Type B pancreatic cell (in vitro differentiated cells): ENCODE measurements at regions not wholly inside any gene's neighbourhood (a gene's known extent, or its start where the extent isn't known, plus 50 kb on each side); places are given as distances from the start of the nearest gene placed in this dataset.

Experiments
- DNase-seq: peaks from one replicate; pipeline ENCODE4 v3.0.0; 2021; ENCODE audit warnings: mixed read lengths; ENCODE audit not compliant: unreplicated experiment; ENCODE audit errors: extremely low spot score
- H3K27ac Mint-ChIP-seq: 2 replicates; pipeline ENCODE4 v1.8.0; 2021; ENCODE audit warnings: mild to moderate bottlenecking, mixed read lengths
- H3K27me3 Mint-ChIP-seq: 2 replicates; pipeline ENCODE4 v1.8.0; 2021; ENCODE audit warnings: mixed read lengths
- H3K36me3 Mint-ChIP-seq: 2 replicates; pipeline ENCODE4 v1.8.0; 2021; ENCODE audit warnings: mixed read lengths
- H3K4me1 Mint-ChIP-seq: one replicate; pipeline ENCODE4 v1.8.0; 2021; ENCODE audit warnings: mixed read lengths; ENCODE audit not compliant: unreplicated experiment
- H3K4me3 Mint-ChIP-seq: 2 replicates; pipeline ENCODE4 v1.8.0; 2021; ENCODE audit warnings: mild to moderate bottlenecking, mixed read lengths
- H3K9me3 Mint-ChIP-seq: 2 replicates; pipeline ENCODE4 v1.8.0; 2021; ENCODE audit warnings: mixed read lengths
- TF ChIP-seq, protein P1 (sequence below): fragments of 200-600 bp; sonication (generic); conservative IDR thresholded peaks from 2 replicates; pipeline ENCODE4 v1.5.0; 2021; ENCODE audit warnings: antibody characterized with exemption, mild to moderate bottlenecking

DNA sequence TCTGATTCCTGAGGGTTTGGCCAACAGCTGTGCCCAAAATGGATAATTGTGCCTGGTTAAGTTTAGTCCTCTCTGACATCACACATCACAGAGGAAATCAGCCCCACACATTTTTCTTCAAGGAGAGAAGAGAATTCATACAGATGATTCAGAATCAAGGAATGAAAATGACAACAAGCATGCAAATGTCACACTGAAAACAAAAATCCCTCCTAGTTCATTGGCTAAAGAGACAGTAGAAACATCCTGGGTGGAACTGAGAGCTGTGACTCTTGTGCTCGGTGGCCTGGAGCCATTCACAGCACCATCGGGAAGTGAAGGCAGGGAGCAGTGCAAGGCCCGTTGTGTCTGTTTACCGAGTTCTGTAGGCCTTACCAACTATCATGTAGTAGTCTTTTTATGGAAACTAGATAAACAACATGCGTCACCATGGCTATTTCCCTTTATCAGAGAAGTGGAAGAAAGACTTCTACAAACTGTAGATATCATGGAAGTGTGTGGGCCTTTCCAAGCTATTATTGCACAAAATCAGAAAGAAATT is 81.7 kb upstream of the TENT5A start:
- Mint-ChIP-seq H3K9me3 (peaks cover 5% of the 10 kb centered on the region), H3K27ac (peak overlapping the region; percentile 83), H3K36me3 (no peaks in the 10 kb centered on the region), H3K4me3 (no peak overlapping the region), H3K27me3 (no peaks in the 10 kb centered on the region), H3K4me1 (no peaks in the 10 kb centered on the region)
- TF ChIP-seq, protein P1, sequence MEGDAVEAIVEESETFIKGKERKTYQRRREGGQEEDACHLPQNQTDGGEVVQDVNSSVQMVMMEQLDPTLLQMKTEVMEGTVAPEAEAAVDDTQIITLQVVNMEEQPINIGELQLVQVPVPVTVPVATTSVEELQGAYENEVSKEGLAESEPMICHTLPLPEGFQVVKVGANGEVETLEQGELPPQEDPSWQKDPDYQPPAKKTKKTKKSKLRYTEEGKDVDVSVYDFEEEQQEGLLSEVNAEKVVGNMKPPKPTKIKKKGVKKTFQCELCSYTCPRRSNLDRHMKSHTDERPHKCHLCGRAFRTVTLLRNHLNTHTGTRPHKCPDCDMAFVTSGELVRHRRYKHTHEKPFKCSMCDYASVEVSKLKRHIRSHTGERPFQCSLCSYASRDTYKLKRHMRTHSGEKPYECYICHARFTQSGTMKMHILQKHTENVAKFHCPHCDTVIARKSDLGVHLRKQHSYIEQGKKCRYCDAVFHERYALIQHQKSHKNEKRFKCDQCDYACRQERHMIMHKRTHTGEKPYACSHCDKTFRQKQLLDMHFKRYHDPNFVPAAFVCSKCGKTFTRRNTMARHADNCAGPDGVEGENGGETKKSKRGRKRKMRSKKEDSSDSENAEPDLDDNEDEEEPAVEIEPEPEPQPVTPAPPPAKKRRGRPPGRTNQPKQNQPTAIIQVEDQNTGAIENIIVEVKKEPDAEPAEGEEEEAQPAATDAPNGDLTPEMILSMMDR, result no peak
- DNase-seq, result no peak

DNA sequence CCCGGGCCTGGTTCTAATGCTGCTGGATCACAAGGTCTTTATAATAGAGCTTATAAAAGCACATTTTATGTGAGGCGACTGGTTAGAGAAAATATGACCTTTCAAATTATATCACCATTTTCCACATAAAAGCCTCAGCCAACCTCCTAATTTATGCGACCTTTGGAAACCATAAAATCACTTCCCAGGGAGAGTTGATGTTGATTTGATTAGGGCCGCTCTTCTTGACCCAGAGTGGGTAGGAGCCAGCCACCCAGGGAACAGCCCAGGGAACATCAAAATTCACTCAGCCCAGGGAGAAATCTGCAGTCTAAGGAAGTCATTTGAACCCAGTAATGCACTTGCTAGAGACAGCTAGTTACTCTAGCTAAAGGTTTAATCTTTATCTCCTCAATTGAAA is 79.8 kb upstream of the TENT5A start:
- no peak overlapping the region for H3K27ac Mint-ChIP-seq
- no peaks in the 10 kb centered on the region for H3K27me3 Mint-ChIP-seq
- DNase-seq, result no peak
- TF ChIP-seq, protein P1, result no peak
- no peaks in the 10 kb centered on the region for H3K36me3 Mint-ChIP-seq
- no peak overlapping the region for H3K4me3 Mint-ChIP-seq
- H3K4me1 Mint-ChIP-seq, result no peaks in the 10 kb centered on the region
- H3K9me3 Mint-ChIP-seq, result peaks cover 5% of the 10 kb centered on the region

DNA sequence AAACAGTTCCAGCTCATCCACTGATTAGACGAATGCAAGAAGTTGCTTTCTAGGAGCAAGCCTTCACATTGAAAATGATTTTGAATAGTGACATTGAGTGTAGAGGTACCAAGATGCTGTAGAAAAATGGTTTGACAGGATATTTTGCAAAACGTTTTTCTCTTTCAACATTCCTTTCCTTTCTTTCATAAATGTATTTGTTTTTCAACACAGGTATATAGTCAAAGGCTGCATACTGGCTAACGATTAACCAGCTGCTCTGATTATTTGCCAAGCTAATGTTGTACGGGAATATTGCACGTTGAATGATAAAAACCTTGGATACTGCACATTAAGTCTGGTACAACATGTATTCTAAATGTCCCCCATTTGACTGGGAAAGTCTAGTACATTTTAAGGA is 78.8 kb upstream of the TENT5A start:
- H3K27me3 Mint-ChIP-seq, result no peaks in the 10 kb centered on the region
- TF ChIP-seq, protein P1, result no peak
- H3K36me3 Mint-ChIP-seq, result no peaks in the 10 kb centered on the region
- H3K4me1 Mint-ChIP-seq, result no peaks in the 10 kb centered on the region
- DNase-seq, result no peak
- H3K9me3 Mint-ChIP-seq, result peaks cover 8% of the 10 kb centered on the region
- no peak overlapping the region for H3K4me3 Mint-ChIP-seq
- H3K27ac Mint-ChIP-seq, result no peak overlapping the region

DNA sequence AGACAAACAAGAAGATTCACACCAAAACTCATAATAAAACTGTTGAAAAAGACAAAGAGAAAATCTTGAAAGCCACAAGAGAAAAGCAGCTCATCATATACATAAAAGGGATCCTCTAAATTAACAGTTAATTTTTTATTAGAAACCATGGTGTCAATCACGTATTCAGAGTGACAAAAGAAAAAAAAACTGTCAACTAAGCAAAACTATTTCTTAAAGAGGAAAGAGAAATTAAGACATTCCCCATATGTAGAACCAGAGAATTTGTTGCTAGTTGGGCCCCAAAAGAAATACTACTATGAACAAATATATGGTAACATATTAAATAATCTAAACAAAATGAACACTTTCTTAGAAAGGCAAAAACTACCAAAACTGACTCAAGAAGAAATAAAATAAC is 74.3 kb upstream of the TENT5A start:
- TF ChIP-seq, protein P1, result no peak
- peaks cover 10% of the 10 kb centered on the region for H3K9me3 Mint-ChIP-seq
- H3K4me1 Mint-ChIP-seq, result no peaks in the 10 kb centered on the region
- no peak overlapping the region for H3K27ac Mint-ChIP-seq
- H3K27me3 Mint-ChIP-seq, result no peaks in the 10 kb centered on the region
- DNase-seq, result no peak
- no peak overlapping the region for H3K4me3 Mint-ChIP-seq
- no peaks in the 10 kb centered on the region for H3K36me3 Mint-ChIP-seq

DNA sequence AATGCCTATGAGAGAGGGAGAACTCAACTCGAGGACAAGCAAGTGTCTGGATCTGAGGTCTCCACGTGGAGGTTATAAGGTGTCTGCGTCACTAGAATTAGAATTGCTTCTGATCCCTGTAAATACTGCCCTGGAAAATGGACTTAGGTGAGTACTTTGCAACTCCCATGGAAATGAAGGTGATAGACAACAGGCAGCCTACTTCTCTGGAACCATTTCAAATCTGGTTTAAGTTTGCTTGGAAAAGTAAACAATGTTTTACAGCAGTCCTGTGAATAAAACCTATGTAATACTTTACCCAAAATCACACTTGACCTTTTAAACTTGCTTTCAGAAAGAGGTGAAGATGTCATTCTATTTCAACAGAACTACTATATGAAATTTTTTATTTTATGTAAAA is 70.1 kb upstream of the TENT5A start:
- no peak overlapping the region for H3K4me3 Mint-ChIP-seq
- H3K27me3 Mint-ChIP-seq, result no peaks in the 10 kb centered on the region
- TF ChIP-seq, protein P1, result no peak
- H3K27ac Mint-ChIP-seq, result no peak overlapping the region
- H3K9me3 Mint-ChIP-seq, result peaks cover 15% of the 10 kb centered on the region
- DNase-seq, result no peak
- peaks cover 19% of the 10 kb centered on the region for H3K4me1 Mint-ChIP-seq
- no peaks in the 10 kb centered on the region for H3K36me3 Mint-ChIP-seq

DNA sequence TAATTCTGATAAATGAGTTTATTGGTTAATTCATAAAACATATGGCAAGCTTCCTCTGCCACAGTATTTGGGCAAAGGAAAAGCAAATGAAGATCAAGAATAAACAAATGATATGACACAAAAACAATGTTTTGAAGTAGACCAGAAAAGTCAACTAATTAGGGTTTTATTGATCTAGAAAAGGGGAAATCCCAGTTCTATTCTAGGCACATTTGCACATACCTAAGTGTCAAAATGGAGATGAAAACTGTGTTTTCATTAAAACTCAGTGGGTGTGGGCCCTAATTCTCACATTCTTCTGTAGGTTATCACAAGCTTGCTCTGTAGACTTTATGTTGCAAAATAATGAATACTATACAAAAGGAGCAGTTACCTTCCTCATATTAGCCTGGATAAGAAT is 69.0 kb upstream of the TENT5A start:
- Mint-ChIP-seq H3K36me3 (no peaks in the 10 kb centered on the region), H3K4me1 (peaks cover 28% of the 10 kb centered on the region), H3K4me3 (no peak overlapping the region), H3K27me3 (no peaks in the 10 kb centered on the region), H3K9me3 (peaks cover 13% of the 10 kb centered on the region), H3K27ac (no peak overlapping the region)
- no peak for DNase-seq
- TF ChIP-seq, protein P1, result no peak
